ENCODE measurements at regions not wholly inside any gene's neighbourhood (a gene's known extent, or its start where the extent isn't known, plus 50 kb on each side); places are given as distances from the start of the nearest gene placed in this dataset.

DNA sequence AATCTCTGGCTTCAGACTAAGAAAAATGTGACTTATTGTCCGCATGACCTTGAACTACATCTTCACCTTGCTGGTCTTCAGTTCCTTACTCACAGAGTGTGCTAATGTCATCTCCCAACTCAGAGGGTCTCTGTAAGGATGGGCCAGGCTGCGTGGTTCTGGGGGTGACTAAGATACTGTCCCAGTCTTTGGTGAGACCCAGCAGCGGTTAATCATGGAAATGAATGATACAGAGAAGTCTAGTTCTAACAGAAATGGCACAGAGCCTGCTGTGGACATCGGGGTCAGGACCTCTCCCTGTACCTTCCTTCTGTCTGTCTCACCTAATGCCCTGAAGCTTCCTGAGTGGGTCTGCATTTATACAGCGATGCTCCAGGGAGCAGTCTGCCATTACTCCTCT is 662.7 kb upstream of the HS6ST1 start:
- DNase-seq (ENCODE audit: low spot score) = no peak

DNA sequence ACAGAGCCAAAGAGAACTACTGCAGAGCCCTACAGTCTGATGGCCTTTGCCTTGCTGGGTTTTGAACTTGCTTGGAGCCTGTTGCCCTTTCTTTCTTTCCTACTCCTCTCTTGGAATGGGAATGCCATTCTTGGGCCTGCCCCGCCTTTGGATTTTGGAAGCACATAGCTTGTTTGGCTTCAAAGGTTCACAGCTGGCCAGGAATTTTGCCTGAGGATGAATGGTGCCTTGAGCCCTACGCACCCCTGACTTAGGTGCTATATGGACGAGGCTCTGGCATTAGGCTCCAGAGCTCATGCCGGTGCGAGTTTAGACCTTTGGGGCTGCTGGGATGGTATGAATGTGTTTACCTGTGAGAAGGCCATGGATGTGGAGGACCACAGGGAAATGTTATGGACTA is 663.3 kb upstream of the HS6ST1 start:
- no peak for DNase-seq (ENCODE audit: low spot score)

DNA sequence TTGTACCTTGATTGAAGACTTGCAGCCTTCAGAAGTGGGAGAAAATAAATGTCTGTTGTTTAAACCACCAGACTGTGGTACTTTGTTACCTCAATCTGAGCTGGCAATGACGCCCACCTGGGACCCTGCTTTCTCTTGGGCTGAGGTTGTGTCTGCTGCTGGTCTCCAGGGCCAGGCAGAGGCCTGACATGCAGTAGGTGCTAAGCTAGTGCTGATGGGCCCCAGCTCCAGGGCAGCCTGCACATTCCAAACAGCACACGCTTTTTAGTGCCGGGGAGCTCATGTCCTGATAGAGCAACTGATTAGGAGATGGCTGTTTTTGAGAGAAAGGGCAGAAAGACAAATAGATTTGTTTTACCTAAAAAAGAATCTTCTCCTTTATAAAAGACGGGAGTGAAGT is 664.0 kb upstream of the HS6ST1 start:
- DNase-seq (ENCODE audit: low spot score) = no peak

DNA sequence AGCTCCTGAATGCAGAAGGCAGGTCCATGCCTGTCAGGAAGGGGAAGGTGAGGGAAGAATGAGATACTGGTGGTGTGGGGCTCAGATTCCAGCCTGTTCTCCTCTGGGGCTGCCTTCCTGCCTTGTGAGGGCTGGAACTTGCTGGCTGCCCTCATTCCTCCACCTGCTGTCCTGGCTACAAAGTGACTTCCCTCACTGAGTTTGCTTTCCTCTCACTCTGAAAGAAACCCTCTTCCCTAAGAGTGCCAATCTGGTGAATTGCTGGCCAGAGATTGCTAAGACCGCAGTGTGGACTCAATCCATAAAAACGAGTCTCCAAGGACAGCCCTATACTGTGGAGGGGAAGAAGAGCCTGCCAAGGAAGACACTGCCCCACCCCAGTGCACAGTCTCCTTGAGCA is 664.4 kb upstream of the HS6ST1 start:
- no peak for DNase-seq (ENCODE audit: low spot score)

- DNase-seq (ENCODE audit: low spot score) = no peak
These were observed 665.4 kb upstream of the HS6ST1 start for GRCh38 chr2:128984081-128984480.

DNA sequence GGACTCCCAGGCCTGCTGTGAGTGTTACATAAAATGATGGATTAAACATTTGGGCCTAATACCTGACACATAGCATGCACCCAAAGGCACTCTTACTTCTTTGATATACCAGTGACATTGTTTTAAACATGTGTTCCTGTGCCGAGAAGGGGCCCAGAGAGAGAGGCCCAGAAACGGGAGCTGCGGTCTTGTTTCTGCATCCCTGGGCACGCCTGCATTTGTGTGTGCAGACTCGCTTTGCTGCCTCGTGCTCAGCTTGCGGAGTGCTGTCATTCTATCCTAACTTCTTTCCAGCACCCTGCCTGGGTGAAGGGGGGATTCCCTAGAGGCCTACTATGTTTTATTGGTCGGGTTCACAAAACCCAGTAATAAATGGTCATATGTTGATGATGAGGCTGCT is 666.2 kb upstream of the HS6ST1 start:
- no peak for DNase-seq (ENCODE audit: low spot score)

DNA sequence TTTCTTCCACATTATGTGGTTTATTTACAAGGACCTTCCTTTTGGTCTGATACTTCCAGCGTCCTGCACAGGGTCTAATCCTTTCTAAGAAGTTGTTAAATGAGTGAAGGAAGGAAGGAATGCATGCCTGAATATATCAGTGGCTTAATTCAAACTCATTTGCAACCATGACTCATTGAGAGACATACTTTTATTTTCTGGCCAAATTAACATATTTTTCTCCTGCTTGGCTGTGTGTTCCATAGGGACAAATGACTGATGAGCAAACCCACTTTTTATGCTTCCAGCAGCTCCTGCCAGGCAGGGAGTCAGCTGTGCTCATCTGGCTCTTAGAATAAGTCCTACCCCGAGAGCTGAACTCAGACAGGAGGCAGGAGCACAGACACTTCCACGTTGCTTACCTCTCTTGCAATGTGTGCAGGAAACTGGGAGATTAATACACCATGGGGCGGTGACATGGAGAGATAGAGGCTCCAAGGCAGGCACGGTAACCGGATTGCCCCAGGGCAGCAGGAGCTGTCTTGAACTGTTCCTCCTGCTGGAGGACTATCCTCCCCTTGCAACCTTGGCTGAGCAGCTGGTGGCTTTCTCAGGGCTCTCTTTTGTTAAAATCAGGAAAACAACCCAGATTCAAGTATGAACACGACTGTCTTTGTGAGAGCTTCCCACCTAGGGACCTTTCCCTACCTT is 667.5 kb upstream of the HS6ST1 start:
- DNase-seq (ENCODE audit: low spot score) = no peak

- no peak for DNase-seq (ENCODE audit: low spot score)
These were observed 668.2 kb upstream of the HS6ST1 start for GRCh38 chr2:128986867-128987268.

- no peak for DNase-seq (ENCODE audit: low spot score)
These were observed 669.7 kb upstream of the HS6ST1 start for GRCh38 chr2:128988326-128988725.

DNA sequence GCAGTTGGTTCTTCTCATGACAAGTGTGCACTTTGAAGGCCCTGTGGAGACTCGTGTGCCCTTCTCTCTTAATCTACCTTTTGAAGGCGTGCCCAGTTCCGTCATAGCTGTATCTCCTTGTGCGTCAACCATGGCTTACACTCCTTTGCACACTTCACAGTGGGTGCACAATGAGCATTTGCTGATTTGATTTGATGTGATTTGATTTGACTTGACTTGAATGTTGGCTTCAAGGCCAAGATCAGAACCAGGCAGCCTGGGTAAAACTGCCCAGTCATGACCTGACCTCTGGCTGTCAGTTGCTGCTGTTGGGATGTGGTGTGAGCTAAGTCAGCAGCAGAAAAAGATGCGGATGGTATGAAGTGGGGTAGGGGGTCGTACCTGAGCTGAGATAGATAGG is 670.3 kb upstream of the HS6ST1 start:
- DNase-seq (ENCODE audit: low spot score) = no peak

DNA sequence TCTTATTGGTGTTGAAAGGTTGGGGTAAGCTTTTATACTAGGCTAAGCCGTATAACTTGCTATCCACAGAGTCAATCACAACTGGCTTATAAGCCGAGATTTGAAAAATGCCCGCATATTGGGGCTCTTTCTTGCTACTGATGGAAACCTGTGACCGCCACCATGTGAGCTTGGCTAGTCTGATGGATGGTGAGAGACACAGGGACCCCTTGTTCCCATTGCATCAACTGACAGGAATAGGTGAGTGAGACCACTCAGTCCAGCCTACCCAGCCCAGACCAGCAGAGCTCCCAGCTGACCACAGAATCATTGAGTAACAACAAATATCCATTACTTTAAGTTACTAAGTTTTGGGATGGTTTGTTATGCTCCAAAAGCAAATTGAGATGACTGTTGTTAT is 676.4 kb upstream of the HS6ST1 start:
- no peak for DNase-seq (ENCODE audit: low spot score)

DNA sequence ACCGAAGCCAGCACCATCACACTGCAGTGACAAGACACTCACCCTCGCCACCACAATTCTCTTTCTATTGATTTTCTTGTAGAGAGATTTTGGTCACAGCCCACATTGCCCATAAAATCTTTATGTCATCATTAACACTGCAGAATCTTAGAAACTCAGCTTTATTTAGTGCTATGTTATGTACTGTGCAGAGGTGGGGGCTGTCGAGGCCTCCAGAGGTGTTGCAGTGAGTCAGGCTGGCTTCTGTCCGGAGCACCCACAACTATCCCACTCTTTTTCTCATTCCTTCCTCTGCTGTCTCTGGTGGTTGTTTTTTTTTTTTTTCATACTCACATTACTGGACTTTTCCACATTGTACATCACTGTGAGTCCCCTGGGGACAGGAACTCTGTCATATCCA is 677.4 kb upstream of the HS6ST1 start:
- DNase-seq (ENCODE audit: low spot score) = no peak

GRCh38 chr2:128997166-128997866 is 678.6 kb upstream of the HS6ST1 start:
- DNase-seq (ENCODE audit: low spot score) = no peak

DNA sequence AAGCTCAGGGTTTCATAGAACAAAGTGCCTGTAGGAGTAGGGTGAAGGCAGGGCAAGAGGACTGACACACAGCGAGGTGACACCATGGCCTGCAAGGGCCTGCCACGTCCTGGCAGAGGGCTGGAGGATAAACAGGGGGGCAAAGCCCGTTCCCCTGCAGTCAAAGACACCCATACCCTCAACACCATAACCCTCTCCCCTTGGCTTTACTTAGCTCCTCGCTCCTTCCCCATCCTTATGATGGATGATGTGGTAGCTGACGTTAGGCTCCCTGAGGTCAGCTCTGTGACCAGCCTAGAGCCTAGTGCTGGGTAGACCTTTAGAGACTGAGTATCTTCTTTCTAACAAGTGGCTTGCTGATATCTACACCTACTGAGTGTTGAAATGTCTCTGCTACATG is 683.3 kb upstream of the HS6ST1 start:
- DNase-seq (ENCODE audit: low spot score) = no peak

DNA sequence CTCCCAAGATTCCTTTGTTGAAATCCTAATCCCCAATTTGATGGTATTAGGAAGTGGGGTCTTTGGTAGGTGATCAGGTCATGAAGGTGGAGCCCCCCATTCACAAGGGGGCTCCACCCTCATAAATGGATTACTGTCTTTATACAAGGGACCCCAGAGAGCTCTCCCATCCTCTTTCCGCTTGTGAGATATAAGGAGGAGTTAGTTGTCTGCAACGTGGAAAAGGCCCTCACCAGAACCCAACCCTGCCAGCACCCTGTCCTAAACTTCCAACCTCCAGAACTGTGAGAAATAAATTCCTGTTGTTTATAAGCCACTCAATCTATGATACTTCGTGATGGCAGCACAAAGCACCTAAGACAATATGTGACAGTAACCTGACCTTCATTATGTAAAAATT is 684.1 kb upstream of the HS6ST1 start:
- no peak for DNase-seq (ENCODE audit: low spot score)

- no peak for DNase-seq (ENCODE audit: low spot score)
These were observed 685.8 kb upstream of the HS6ST1 start for GRCh38 chr2:129004485-129004884.

- no peak for DNase-seq (ENCODE audit: low spot score)
These were observed 686.3 kb upstream of the HS6ST1 start for GRCh38 chr2:129004940-129005490.

GRCh38 chr2:129006135-129006886 is 687.6 kb upstream of the HS6ST1 start:
- no peak for DNase-seq (ENCODE audit: low spot score)

DNA sequence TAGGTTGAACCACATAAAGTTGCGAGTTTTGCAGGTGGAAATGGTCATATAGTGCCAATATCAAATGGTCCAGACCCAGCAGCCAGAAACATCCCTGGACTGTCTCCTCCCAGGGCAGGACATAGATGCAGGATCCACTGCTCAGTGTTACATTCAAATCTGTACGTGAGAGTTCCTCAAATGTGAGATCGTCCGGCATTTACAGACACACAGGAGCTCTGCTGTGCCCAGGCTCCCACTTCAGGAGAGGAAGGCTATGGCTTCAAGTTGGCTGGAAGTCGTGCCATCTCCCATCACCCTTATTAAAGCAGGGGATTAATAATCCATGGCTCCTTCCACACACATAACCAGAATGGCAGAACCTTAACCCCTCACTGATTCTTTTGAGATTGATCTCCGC is 688.2 kb upstream of the HS6ST1 start:
- DNase-seq (ENCODE audit: low spot score) = no peak

GRCh38 chr2:129008055-129008880 is 689.6 kb upstream of the HS6ST1 start:
- DNase-seq (ENCODE audit: low spot score) = peak; percentile 0

DNA sequence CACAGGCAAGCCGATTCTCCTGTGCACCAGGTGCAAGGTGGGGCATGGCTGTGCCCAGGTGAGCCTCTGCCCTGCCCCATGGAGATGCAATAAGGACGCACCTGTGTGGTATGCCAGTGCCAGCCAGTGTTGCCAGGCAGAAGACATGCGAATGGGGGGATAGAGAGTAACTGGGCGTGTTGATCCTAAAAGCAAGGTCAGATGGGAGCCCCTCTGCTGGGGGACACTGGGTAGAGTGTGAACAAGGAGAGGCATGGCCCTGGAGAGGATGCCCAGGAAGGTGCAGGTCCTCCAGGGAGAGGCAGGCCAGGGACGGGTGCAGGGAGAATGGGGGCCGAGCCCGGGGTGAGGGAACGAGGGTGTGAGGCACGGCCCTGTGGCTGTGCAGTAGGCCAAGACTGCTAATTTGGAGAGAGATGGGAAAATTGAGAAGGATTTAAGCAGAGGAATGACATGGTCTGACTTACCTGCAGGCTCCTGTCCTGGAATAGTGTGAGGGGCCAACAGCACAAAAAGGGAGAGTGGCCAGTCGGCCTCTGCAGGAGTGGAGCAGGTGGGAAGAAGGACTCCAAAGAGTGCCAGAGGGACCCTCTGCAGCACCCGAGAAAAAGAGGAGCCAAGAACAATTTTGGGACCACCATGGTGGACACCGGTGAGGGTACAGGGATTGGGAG is 690.4 kb upstream of the HS6ST1 start:
- no peak for DNase-seq (ENCODE audit: low spot score)
